Activated naive CD4-positive, alpha-beta T cell treated with anti-CD3 and anti-CD28 coated beads, Interleukin-2, amount 50 U/mL, for 72 hours (primary cell): ENCODE measurements at regions not wholly inside any gene's neighbourhood (a gene's known extent, or its start where the extent isn't known, plus 50 kb on each side); places are given as distances from the start of the nearest gene placed in this dataset.
"Not testable (repeated sequence)": the region's sequence is repeated elsewhere in the genome, so short reads cannot be mapped to it uniquely, and the experiment has no call there.

ENCODE experiments used
- ATAC-seq, 2 donors: fragments of 150-1000 bp; cut with Tn5 transposase; 2 replicates each; pipeline ENCODE4 v1.10.0; 2021; ENCODE audit warnings: mild to moderate bottlenecking in 2 of 2, moderate library complexity in 2 of 2
- DNase-seq, 2 donors: peaks; one replicate each; pipeline ENCODE4 v3.0.0; 2021 to 2022; ENCODE audit warnings: low spot score in 2 of 2
- H3K27ac Mint-ChIP-seq, 2 donors: one replicate each; pipeline ENCODE4 v1.8.0; 2022; ENCODE audit warnings: mild to moderate bottlenecking in 2 of 2, mixed read lengths in 2 of 2
- H3K36me3 Mint-ChIP-seq, 2 donors: one replicate each; pipeline ENCODE4 v1.8.0; 2022; ENCODE audit warnings: mixed read lengths in 2 of 2
- H3K9me3 Mint-ChIP-seq, 2 donors: one replicate each; pipeline ENCODE4 v1.8.0; 2022; ENCODE audit warnings: mixed read lengths in 2 of 2

DNA sequence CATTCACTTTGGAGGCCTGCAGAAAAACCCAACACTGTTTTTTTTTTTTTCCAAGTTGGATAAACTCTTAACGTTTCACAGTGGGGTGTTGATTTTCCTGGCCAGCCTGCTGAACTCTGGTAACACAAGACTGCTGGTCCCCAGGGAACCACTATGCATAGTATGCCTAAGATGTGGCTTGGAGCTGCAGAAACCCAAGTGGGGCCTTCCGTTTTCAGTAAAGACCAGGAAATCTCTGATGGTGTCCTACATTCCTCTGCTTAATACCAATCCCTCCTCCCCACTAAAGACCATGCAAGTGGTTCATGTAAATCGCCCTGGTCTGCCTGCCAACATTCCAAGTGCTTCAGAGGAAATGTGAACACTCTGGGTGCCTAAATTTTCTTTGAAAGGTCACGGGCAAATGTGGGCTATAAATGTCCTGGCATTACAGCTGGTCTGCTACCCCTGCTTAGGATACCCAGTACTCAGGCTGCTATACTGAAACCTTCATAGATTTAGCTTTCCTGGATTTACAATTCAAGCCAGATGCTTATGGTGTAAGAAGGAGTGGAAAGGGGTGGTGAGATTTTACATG lies 615.4 kb downstream of the MAFB start:
- Mint-ChIP-seq H3K9me3 (peaks cover 0 to 10% of the 10 kb centered on the region in 2 donors), H3K27ac (no peak overlapping the region), H3K36me3 (no peaks in the 10 kb centered on the region)
- DNase-seq (no peak), ATAC-seq (no peak)

- Mint-ChIP-seq H3K9me3 (peaks cover 3 to 13% of the 10 kb centered on the region in 2 donors), H3K27ac (no peak overlapping the region), H3K36me3 (peaks cover 0 to 4% of the 10 kb centered on the region in 2 donors)
- DNase-seq (no peak), ATAC-seq (no peak)
Observed at GRCh38 chr20:40072907-40073306, 616.1 kb downstream of the MAFB start.

DNA sequence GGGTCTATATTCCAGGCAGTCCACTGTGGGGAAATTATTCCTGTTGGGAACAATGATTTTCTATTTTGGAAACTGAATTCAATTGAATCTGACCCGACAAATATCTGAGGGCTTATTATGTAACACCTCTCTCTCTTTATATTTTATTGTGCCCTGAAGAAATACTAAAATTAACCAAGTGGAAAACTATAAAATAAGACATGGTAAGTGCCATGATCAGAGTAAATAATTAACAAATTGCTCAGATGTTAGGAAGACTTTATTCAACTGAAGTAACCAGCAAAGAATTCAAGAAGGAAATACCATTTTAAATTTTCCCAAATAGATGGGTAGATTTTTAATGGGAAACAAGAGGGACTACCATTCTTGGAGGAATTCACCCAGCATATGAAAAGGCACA lies 632.9 kb downstream of the MAFB start:
- Mint-ChIP-seq H3K27ac (no peak overlapping the region), H3K36me3 (no peaks in the 10 kb centered on the region), H3K9me3 (no peaks in the 10 kb centered on the region)
- no peak for DNase-seq
- ATAC-seq, result no peak

DNA sequence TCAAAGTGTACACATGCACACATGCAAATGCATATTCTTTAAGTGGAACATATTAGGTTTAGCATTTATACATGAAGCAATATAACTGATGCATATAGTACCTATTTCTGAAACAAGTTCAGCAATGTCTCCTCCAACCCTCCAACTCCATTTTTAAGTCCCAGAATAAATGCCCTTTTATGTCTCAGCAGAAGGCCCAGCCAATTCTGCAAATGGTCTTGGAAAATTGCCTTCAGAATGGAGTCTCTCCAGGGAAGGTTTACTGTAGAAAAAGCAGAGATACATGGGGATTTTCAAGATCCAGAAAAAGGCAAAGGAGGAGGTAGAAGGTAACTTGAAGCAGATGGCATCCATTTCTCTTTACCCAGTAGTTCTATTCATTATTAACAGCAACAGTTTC lies 633.3 kb downstream of the MAFB start:
- DNase-seq, result no peak
- Mint-ChIP-seq H3K36me3 (no peaks in the 10 kb centered on the region), H3K27ac (no peak overlapping the region), H3K9me3 (no peaks in the 10 kb centered on the region)
- ATAC-seq, result no peak

GRCh38 chr20:40054311-40054710 lies 634.7 kb downstream of the MAFB start:
- Mint-ChIP-seq H3K27ac (no peak overlapping the region), H3K36me3 (no peaks in the 10 kb centered on the region), H3K9me3 (no peaks in the 10 kb centered on the region)
- DNase-seq (no peak), ATAC-seq (no peak)

DNA sequence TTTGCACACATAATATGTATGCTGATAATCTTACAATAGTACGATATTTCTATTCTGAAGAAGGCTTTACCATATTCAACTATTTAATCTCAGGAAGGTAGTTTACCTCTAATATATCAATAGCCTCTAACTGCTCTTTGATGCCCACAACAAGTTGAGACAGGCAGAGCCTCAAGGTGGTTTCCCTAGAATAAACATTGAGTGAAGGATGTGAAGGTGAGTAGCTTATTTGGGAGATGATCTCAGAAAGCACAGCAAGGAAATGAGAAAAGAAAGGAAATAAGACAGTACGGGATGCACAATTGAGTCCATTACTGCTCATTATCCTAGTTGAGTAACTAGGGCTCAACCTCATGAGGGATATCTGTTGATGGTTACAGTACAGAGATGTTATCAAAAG lies 638.4 kb downstream of the MAFB start:
- no peaks in the 10 kb centered on the region for H3K36me3 Mint-ChIP-seq
- no peak for ATAC-seq
- DNase-seq, result no peak
- H3K9me3 Mint-ChIP-seq, result no peaks in the 10 kb centered on the region
- no peak overlapping the region for H3K27ac Mint-ChIP-seq

DNA sequence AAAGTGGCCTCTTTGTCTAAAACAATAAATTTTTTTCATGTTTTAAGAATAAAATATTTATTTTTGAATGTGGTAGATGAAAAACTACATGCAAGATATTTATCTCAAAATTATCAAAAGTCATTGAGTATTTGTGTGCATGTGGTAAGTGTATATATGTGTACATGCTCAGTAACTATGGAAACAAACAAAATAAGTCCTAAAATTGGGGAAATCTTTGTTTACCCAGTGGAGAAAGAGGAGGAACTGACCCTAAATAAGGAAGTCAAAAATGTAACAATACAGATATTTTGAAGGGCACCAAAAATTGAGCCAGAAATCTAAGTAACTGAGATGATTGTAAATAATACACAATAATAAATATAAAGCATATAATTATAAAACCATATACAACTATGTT lies 639.2 kb downstream of the MAFB start:
- ATAC-seq, result no peak
- DNase-seq, result no peak
- no peak overlapping the region for H3K27ac Mint-ChIP-seq

GRCh38 chr20:40046703-40047102 lies 642.3 kb downstream of the MAFB start:
- no peak for ATAC-seq
- no peak for DNase-seq
- H3K9me3 Mint-ChIP-seq, result no peaks in the 10 kb centered on the region

More for the DNA sequence above, 639.2 kb downstream of the MAFB start:
- H3K36me3 Mint-ChIP-seq, result no peaks in the 10 kb centered on the region
- no peaks in the 10 kb centered on the region for H3K9me3 Mint-ChIP-seq

GRCh38 chr20:40037511-40037910 lies 651.5 kb downstream of the MAFB start:
- Mint-ChIP-seq H3K36me3 (no peaks in the 10 kb centered on the region), H3K27ac (no peak overlapping the region), H3K9me3 (peaks cover 4 to 7% of the 10 kb centered on the region in 2 donors)
- DNase-seq (no peak), ATAC-seq (no peak)

More at GRCh38 chr20:40046703-40047102, 642.3 kb downstream of the MAFB start:
- Mint-ChIP-seq H3K36me3 (no peaks in the 10 kb centered on the region), H3K27ac (no peak overlapping the region)

DNA sequence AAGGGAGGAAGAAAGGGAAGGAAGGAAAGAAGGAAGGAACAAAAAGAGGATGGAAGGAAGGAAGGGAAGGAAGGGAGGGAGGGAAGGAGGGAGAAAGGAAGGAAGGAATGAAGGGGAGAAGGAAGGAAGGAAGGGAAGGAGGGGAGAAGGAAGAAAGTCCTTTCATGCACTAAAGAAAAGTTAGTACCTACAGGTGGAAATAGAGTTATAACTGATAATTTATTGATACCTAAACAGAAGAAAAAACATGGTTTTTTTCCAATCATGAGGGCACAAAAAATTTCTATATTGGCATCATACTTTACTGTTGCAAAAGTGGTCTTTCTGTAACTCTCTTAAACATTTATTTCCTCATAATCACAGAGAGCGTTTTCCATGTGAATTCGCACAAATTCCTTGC lies 659.4 kb downstream of the MAFB start:
- peaks cover 4 to 5% of the 10 kb centered on the region in 2 donors for H3K9me3 Mint-ChIP-seq
- DNase-seq, result no peak
- H3K36me3 Mint-ChIP-seq, result no peaks in the 10 kb centered on the region
- no peak overlapping the region for H3K27ac Mint-ChIP-seq
- ATAC-seq, result no peak

GRCh38 chr20:40019510-40019909 lies 669.5 kb downstream of the MAFB start:
- no peak overlapping the region for H3K27ac Mint-ChIP-seq
- peaks cover 4 to 6% of the 10 kb centered on the region in 2 donors for H3K9me3 Mint-ChIP-seq
- DNase-seq, result no peak
- no peak for ATAC-seq
- no peaks in the 10 kb centered on the region for H3K36me3 Mint-ChIP-seq

DNA sequence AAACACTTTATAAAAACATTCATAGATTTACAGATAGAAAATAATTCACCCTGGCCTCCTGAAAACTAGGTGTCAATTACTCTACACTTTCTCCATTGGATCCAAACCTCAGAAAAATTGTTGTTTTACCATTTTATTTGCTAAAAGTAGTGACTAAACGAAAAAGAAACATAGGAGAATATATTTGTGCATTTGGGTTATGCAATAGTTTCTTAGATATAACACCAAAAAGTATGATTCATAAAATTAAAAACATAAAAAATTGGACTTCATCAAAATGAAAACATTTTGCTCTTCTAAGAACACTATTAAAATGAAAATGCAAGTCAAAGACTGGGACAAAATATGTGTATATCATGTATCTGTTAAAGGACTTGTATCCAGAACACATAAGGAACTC lies 671.3 kb downstream of the MAFB start:
- Mint-ChIP-seq H3K36me3 (no peaks in the 10 kb centered on the region), H3K27ac (no peak overlapping the region), H3K9me3 (peaks cover 7% of the 10 kb centered on the region in 2 donors)
- ATAC-seq (no peak), DNase-seq (no peak)

GRCh38 chr20:40016890-40017289 lies 672.1 kb downstream of the MAFB start:
- H3K27ac Mint-ChIP-seq, result no peak overlapping the region
- ATAC-seq (no peak), DNase-seq (no peak)
- no peaks in the 10 kb centered on the region for H3K36me3 Mint-ChIP-seq
- peaks cover 10 to 11% of the 10 kb centered on the region in 2 donors for H3K9me3 Mint-ChIP-seq

DNA sequence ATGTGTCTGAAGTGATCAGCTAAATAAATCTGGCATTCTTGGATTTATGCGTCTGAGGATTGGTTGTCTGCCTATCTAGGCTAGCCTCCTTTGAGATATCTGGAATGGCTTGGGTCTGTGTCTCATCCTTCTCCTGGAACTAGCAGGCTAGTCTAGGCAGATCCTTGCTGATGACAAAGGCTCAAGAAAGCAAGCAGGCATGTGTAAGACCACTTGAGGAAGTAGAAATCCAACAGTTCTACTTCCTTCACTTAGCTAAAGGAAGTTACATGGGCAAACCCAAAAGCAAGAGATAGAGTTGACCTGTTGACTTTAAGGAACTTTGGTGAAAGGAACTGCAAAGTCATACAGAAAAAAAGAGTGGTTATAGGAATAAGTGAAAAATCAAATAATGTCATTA lies 672.6 kb downstream of the MAFB start:
- peaks cover 15% of the 10 kb centered on the region in 2 donors for H3K9me3 Mint-ChIP-seq
- no peaks in the 10 kb centered on the region for H3K36me3 Mint-ChIP-seq
- ATAC-seq, result no peak
- DNase-seq, result no peak
- no peak overlapping the region for H3K27ac Mint-ChIP-seq

DNA sequence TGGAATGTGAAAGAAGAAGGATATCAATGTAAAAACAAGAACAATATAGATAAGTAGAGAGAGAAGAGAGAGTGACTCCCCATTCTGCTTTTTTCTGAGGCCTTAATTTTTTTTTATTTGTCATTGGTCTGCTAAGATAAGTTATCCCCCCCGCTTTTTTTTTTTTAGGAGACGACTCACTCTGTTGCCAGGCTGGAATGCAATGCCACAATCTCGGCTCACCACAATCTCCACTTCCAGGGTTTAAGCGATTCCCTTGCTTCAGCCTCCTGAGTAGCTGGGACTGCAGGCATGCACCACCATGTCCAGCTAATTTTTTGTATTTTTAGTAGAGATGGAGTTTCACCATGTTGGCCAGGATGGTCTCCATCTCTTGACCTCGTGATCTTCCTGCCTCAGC lies 677.0 kb downstream of the MAFB start:
- ATAC-seq, H3K36me3 Mint-ChIP-seq, H3K27ac Mint-ChIP-seq, DNase-seq: not testable (repeated sequence)
- H3K9me3 Mint-ChIP-seq, result peaks cover 13 to 18% of the 10 kb centered on the region in 2 donors

- H3K36me3 Mint-ChIP-seq, result no peaks in the 10 kb centered on the region
- peaks cover 13 to 18% of the 10 kb centered on the region in 2 donors for H3K9me3 Mint-ChIP-seq
Observed at GRCh38 chr20:40010483-40010882, 678.6 kb downstream of the MAFB start.

DNA sequence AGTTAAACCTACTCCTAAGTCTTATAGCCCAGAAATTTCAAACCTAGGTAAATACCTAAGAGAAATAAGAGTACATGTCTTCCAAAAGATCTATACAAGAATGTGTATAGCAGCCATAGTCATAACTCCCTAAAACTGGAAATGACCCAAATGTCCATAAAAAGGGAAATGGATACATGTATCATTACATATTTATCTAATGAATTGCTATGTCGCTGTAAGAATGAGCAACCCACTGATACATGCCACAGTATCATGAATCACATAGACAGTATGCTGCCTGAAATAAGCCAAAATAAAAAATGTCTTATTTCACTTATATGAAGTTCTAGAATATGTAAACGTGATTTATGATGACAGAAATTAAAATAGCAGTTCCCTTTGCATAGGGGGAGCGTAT lies 679.5 kb downstream of the MAFB start:
- ATAC-seq (no peak), DNase-seq (no peak)
- Mint-ChIP-seq H3K9me3 (peaks cover 13 to 14% of the 10 kb centered on the region in 2 donors), H3K27ac (no peak overlapping the region), H3K36me3 (no peaks in the 10 kb centered on the region)

More at GRCh38 chr20:40010483-40010882, 678.6 kb downstream of the MAFB start:
- H3K27ac Mint-ChIP-seq, result no peak overlapping the region
- ATAC-seq (no peak), DNase-seq (no peak)

GRCh38 chr20:40008177-40008576 lies 680.9 kb downstream of the MAFB start:
- no peak for DNase-seq
- Mint-ChIP-seq H3K9me3 (peaks cover 13 to 14% of the 10 kb centered on the region in 2 donors), H3K27ac (no peak overlapping the region), H3K36me3 (no peaks in the 10 kb centered on the region)
- no peak for ATAC-seq
